AG04450 (cell line): ENCODE measurements at regions not wholly inside any gene's neighbourhood (a gene's known extent, or its start where the extent isn't known, plus 50 kb on each side); places are given as distances from the start of the nearest gene placed in this dataset.

Experiments used
- CTCF ChIA-PET: fragments of 300-600, 350-600 bp; formaldehyde crosslinking; extraction: SDS; loops from one replicate; lab custom pipeline; 2022; ENCODE audit warnings: antibody characterized with exemption, inconsistent platforms; lab: Charles Lee
- POLR2A ChIA-PET: fragments of 350-600 bp; formaldehyde crosslinking; extraction: SDS; loops from one replicate; lab custom pipeline; 2021; ENCODE audit warnings: antibody characterized with exemption, inconsistent platforms; lab: Yijun Ruan, JAX
- DNase-seq: peaks from one replicate; pipeline ENCODE4 v3.0.0-alpha.2; 2011; ENCODE audit warnings: low read depth, low spot score
- H3K27ac ChIP-seq: one replicate; pipeline ENCODE4 v1.5.1; 2012; ENCODE audit warnings: low read depth, low read length, control low read depth
- H3K27me3 ChIP-seq: one replicate; pipeline ENCODE4 v1.6.0; 2012; ENCODE audit warnings: low read length; ENCODE audit not compliant: control insufficient read depth, insufficient read depth
- H3K4me3 ChIP-seq: 2 replicates; pipeline ENCODE4 v1.5.1; 2011; ENCODE audit warnings: mild to moderate bottlenecking, low read depth, low read length, control low read depth
- H3K9me3 ChIP-seq: 2 replicates; pipeline ENCODE4 v1.5.1; 2012; ENCODE audit warnings: low read length; ENCODE audit not compliant: control insufficient read depth, insufficient read depth
- CTCF ChIP-seq: IDR thresholded peaks from 2 replicates; pipeline ENCODE4 v1.5.1; 2011; ENCODE audit warnings: low read depth, low read length, control low read depth, inconsistent platforms

DNA sequence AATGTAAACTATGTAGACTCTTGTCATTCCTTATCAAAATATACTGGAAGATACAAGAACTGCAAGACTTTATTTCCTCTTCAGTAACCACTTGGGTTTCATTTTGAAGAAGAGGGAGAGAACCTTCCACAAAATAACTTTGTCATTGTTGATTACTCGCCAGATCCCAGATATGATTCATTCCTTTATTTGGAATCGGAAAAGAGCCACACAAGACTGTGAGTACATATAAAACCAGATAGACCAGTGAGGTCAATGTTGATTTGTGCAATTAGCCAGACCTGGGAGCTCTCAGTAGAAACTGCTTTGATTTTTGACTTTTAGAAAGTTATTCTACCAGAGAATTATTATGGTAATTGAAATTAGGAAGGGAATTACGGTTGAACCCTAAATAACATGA lies 146.1 kb downstream of the TMEM167A start:
- POLR2A ChIA-PET = interaction anchor here (0.6 kb wide), 1 partner anchor 196 kb away, joined by 4 read pairs; no protein-coding TSS in a partner anchor

DNA sequence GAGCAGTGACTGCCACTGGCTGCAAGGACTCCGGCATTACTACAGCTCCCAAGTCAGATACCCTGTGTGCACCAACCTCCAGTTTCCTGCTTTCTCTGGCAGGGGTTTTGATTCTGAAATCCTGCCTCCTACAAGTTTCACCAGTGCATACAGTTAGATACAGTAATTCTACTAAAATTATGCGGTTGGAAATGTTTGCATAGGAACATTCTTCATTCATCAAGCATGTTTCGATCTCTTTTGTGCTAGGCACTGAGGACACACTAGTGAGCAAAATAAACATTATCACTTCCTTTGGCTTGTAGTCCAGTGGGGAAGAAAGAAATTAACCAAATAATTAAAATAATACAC lies 152.2 kb downstream of the TMEM167A start:
- ChIA-PET POLR2A (no interaction called here), CTCF (no interaction called here)
- H3K9me3 ChIP-seq = no peaks in the 10 kb centered on the region
- H3K4me3 ChIP-seq = no peak overlapping the region
- H3K27me3 ChIP-seq = peaks cover 3% of the 10 kb centered on the region
- TF ChIP-seq CTCF = no peak
- no peak overlapping the region for H3K27ac ChIP-seq
- no peak for DNase-seq

More for the DNA sequence above, 146.1 kb downstream of the TMEM167A start:
- no peaks in the 10 kb centered on the region for H3K27me3 ChIP-seq
- TF ChIP-seq CTCF = no peak
- no peak overlapping the region for H3K27ac ChIP-seq
- no peaks in the 10 kb centered on the region for H3K9me3 ChIP-seq
- CTCF ChIA-PET = no interaction called here
- no peak overlapping the region for H3K4me3 ChIP-seq
- no peak for DNase-seq

- H3K27ac ChIP-seq = no peak overlapping the region
- CTCF ChIA-PET = no interaction called here
- POLR2A ChIA-PET = no interaction called here
- DNase-seq = no peak
- no peak for TF ChIP-seq CTCF
- H3K4me3 ChIP-seq = no peak overlapping the region
- H3K27me3 ChIP-seq = peaks cover 3% of the 10 kb centered on the region
- H3K9me3 ChIP-seq = no peaks in the 10 kb centered on the region
Measured at GRCh38 chr5:82924226-82925060, 152.8 kb downstream of the TMEM167A start.

DNA sequence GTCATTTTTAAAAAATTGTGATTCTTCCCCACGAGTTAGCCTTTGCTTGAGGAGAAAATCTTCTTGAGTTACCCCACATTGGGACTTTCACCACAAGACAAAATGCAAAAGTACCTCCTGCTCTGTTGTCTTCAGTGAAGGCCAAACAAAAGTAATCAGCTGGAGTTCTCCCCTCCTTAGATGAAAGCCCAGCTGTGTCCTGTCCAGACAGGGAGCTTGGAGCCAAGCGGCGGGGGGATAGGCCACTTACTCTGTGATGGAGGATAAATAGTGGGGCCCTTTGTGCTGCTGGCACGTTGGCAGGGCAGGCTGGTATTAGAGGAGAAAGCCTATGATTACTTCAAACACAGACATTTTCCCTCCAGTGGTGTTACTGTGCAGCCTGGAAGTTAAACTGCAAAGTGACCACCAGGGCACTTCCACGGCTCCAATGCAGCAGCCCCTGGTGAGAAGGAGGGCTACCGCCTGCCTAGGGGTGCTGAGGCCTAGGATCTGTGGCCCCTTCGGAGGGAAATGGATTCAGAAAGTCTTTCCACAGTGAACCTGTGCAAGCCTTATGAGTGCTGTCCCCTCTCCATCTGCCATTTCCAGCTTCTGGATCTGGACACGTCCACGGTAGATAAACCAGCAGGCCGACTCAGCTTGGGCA lies 155.0 kb downstream of the TMEM167A start:
- DNase-seq = no peak
- Histone ChIP-seq H3K9me3 (no peaks in the 10 kb centered on the region), H3K27ac (no peak overlapping the region), H3K4me3 (no peak overlapping the region), H3K27me3 (peaks cover 3% of the 10 kb centered on the region)
- no peak for TF ChIP-seq CTCF
- ChIA-PET POLR2A (no interaction called here), CTCF (no interaction called here)
